Amniotic epithelial cell (primary cell): ENCODE measurements at regions not wholly inside any gene's neighbourhood (a gene's known extent, or its start where the extent isn't known, plus 50 kb on each side); places are given as distances from the start of the nearest gene placed in this dataset.
"Not testable (repeated sequence)": the region's sequence is repeated elsewhere in the genome, so short reads cannot be mapped to it uniquely, and the experiment has no call there.

Experiments used
- DNase-seq: peaks from one replicate; pipeline ENCODE4 v3.0.0-alpha.2; 2010; ENCODE audit warnings: low read depth

- not testable (repeated sequence) for DNase-seq
Measured at GRCh38 chr7:35152059-35152458, 101.8 kb downstream of the TBX20 start.

- not testable (repeated sequence) for DNase-seq
Measured at GRCh38 chr7:35148030-35148429, 105.9 kb downstream of the TBX20 start.

DNA sequence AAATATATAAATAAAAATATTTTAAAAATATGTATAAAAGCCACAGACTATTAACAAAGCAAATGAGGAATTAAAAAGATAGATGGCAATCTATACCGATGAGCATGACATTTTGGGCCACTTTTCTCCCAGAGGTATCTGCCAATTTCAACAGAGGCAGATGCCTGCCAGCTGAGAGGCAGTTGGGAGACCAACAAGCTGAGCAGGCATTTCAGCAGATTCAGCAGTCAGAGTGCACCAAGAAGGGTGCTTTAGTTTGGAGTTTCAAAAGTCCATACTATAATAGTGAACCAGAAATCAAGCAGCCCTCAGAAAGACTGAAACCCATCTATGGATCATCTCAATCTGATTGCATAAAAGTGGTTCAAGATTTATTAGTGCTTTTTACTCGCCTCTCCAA lies 104.8 kb upstream of the DPY19L1 start:
- DNase-seq = not testable (repeated sequence)

DNA sequence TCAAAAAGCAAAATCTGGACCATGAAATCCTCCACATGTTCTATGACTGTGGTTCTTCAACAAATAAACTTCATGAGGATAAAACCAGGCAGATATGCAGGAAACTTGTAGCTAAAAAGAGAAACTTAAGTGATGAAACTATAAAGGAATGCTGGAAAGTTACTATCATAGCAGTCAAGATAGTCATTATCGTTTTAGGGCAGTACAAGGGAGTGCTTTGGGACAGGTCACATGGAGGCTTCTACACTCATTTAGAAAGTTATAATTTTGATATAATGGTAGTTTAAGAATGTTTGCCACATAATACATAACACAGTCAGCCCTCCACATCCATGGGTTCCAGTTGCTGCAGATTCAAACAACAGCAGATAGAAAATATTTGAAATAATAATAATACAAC lies 102.0 kb upstream of the DPY19L1 start:
- DNase-seq = not testable (repeated sequence)

GRCh38 chr7:35133465-35133864 lies 96.2 kb upstream of the DPY19L1 start:
- not testable (repeated sequence) for DNase-seq

- not testable (repeated sequence) for DNase-seq
Measured at GRCh38 chr7:35133011-35133410, 95.7 kb upstream of the DPY19L1 start.

- DNase-seq = not testable (repeated sequence)
Measured at GRCh38 chr7:35128662-35129061, 91.4 kb upstream of the DPY19L1 start.

- peak; percentile 68 for DNase-seq
Measured at GRCh38 chr7:35118526-35118925, 81.2 kb upstream of the DPY19L1 start.

- peak; percentile 63 for DNase-seq
Measured at GRCh38 chr7:35106667-35107066, 69.4 kb upstream of the DPY19L1 start.

- DNase-seq = not testable (repeated sequence)
Measured at GRCh38 chr7:35105511-35105910, 68.2 kb upstream of the DPY19L1 start.

GRCh38 chr7:35102845-35103244 lies 65.6 kb upstream of the DPY19L1 start:
- not testable (repeated sequence) for DNase-seq

DNA sequence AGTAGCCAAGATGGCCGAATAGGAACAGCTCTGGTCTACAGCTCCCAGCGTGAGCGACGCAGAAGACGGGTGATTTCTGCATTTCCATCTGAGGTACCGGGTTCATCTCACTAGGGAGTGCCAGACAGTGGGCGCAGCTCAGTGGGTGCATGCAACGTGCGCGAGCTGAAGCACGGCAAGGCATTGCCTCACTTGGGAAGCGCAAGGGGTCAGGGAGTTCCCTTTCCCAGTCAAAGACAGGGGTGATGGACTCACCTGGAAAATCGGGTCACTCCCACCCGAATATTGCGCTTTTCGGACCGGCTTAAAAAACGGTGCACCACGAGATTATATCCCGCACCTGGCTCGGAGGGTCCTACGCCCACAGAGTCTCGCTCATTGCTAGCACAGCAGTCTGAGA lies 55.7 kb upstream of the DPY19L1 start:
- DNase-seq = not testable (repeated sequence)
